ENCODE measurements at regions not wholly inside any gene's neighbourhood (a gene's known extent, or its start where the extent isn't known, plus 50 kb on each side); places are given as distances from the start of the nearest gene placed in this dataset.

- intact Hi-C loops (cut with micrococcal nuclease), result no loop called here
- 79% methylated on average over 8 of the region's 8 CpGs for WGBS (ENCODE audit: insufficient coverage)
- Histone ChIP-seq H3K27ac (ENCODE audit: low read length) (no peak overlapping the region), H3K9me3 (ENCODE audit: control insufficient read depth, insufficient read depth, low read length) (no peaks in the 10 kb centered on the region), H3K4me3 (ENCODE audit: low read length) (no peak overlapping the region), H3K27me3 (ENCODE audit: control insufficient read depth, insufficient read depth, low read length) (no peaks in the 10 kb centered on the region), H3K4me1 (ENCODE audit: control insufficient read depth, insufficient read depth, low read length) (no peaks in the 10 kb centered on the region), H3K36me3 (ENCODE audit: control insufficient read depth, insufficient read depth, low read length) (no peaks in the 10 kb centered on the region)
- Mint-ChIP-seq H3K27me3 (ENCODE audit: low read depth in 2 of 2) (no peaks in the 10 kb centered on the region), H3K4me3 (no peak overlapping the region), H3K9me3 (no peaks in the 10 kb centered on the region), H3K27ac (no peak overlapping the region), H3K36me3 (no peaks in the 10 kb centered on the region), H3K4me1 (no peaks in the 10 kb centered on the region)
- ATAC-seq (no peak), DNase-seq (no peak)
- TF ChIP-seq, protein P1, sequence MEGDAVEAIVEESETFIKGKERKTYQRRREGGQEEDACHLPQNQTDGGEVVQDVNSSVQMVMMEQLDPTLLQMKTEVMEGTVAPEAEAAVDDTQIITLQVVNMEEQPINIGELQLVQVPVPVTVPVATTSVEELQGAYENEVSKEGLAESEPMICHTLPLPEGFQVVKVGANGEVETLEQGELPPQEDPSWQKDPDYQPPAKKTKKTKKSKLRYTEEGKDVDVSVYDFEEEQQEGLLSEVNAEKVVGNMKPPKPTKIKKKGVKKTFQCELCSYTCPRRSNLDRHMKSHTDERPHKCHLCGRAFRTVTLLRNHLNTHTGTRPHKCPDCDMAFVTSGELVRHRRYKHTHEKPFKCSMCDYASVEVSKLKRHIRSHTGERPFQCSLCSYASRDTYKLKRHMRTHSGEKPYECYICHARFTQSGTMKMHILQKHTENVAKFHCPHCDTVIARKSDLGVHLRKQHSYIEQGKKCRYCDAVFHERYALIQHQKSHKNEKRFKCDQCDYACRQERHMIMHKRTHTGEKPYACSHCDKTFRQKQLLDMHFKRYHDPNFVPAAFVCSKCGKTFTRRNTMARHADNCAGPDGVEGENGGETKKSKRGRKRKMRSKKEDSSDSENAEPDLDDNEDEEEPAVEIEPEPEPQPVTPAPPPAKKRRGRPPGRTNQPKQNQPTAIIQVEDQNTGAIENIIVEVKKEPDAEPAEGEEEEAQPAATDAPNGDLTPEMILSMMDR (IDR thresholded peaks at IDR 0.05), result no peak
Measured at GRCh38 chr2:15718103-15718943, 126.7 kb downstream of the DDX1 start.

- 79% methylated on average over 5 of the region's 6 CpGs for WGBS (ENCODE audit: insufficient coverage)
- H3K36me3 ChIP-seq (ENCODE audit: control insufficient read depth, insufficient read depth, low read length), result no peaks in the 10 kb centered on the region
- no peaks in the 10 kb centered on the region for H3K27me3 ChIP-seq (ENCODE audit: control insufficient read depth, insufficient read depth, low read length)
- H3K4me3 ChIP-seq (ENCODE audit: low read length), result no peak overlapping the region
- Mint-ChIP-seq H3K4me1 (no peaks in the 10 kb centered on the region), H3K9me3 (no peaks in the 10 kb centered on the region), H3K36me3 (no peaks in the 10 kb centered on the region), H3K27ac (no peak overlapping the region), H3K27me3 (ENCODE audit: low read depth in 2 of 2) (no peaks in the 10 kb centered on the region), H3K4me3 (no peak overlapping the region)
- no peak overlapping the region for H3K27ac ChIP-seq (ENCODE audit: low read length)
- TF ChIP-seq, protein P1 (IDR thresholded peaks at IDR 0.05), result no peak
- H3K4me1 ChIP-seq (ENCODE audit: control insufficient read depth, insufficient read depth, low read length), result no peaks in the 10 kb centered on the region
- ATAC-seq, result no peak
- H3K9me3 ChIP-seq (ENCODE audit: control insufficient read depth, insufficient read depth, low read length), result no peaks in the 10 kb centered on the region
- intact Hi-C loops (cut with micrococcal nuclease), result no loop called here
- no peak for DNase-seq
Measured at GRCh38 chr2:15718944-15719323, 127.3 kb downstream of the DDX1 start.

GRCh38 chr2:15719566-15720313, 128.1 kb downstream of the DDX1 start:
- Histone ChIP-seq H3K36me3 (ENCODE audit: control insufficient read depth, insufficient read depth, low read length) (no peaks in the 10 kb centered on the region), H3K27ac (ENCODE audit: low read length) (no peak overlapping the region), H3K4me1 (ENCODE audit: control insufficient read depth, insufficient read depth, low read length) (no peaks in the 10 kb centered on the region), H3K27me3 (ENCODE audit: control insufficient read depth, insufficient read depth, low read length) (no peaks in the 10 kb centered on the region), H3K9me3 (ENCODE audit: control insufficient read depth, insufficient read depth, low read length) (no peaks in the 10 kb centered on the region), H3K4me3 (ENCODE audit: low read length) (no peak overlapping the region)
- Mint-ChIP-seq H3K9me3 (no peaks in the 10 kb centered on the region), H3K4me3 (no peak overlapping the region), H3K4me1 (no peaks in the 10 kb centered on the region), H3K36me3 (no peaks in the 10 kb centered on the region), H3K27ac (no peak overlapping the region), H3K27me3 (ENCODE audit: low read depth in 2 of 2) (no peaks in the 10 kb centered on the region)
- no peak for DNase-seq
- intact Hi-C loops (cut with micrococcal nuclease), result no loop called here
- no peak for ATAC-seq
- WGBS (ENCODE audit: insufficient coverage), result 79% methylated on average over 8 of the region's 8 CpGs
- TF ChIP-seq, protein P1 (IDR thresholded peaks at IDR 0.05), result no peak
